ENCODE measurements at regions not wholly inside any gene's neighbourhood (a gene's known extent, or its start where the extent isn't known, plus 50 kb on each side); places are given as distances from the start of the nearest gene placed in this dataset.

DNA sequence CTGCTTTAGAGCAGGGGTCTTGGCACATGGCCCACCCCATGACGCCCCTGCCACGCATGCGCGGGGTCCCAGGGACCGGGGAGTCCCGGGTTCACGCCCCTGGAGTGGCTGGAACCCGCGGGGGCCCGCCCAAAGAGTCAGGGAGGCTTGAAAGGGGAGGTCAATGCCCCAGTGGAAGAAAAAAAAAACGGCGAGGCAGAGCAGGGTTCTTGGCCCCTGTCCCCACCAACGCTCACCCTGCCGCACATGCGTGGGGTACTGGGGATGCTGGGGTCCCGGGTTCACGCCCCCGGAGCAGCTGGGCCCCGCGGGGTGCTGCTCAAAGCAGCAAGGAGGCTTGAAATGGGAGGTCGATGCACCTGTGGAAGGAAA, 319.1 kb downstream of the ALG10 start:
- no peak for DNase-seq
- Histone ChIP-seq H3K27me3 (no peaks in the 10 kb centered on the region), H3K36me3 (ENCODE audit: low read depth, missing control alignments) (no peaks in the 10 kb centered on the region), H3K27ac (no peak overlapping the region), H3K4me3 (no peak overlapping the region), H3K9me3 (no peaks in the 10 kb centered on the region), H3K4me1 (no peaks in the 10 kb centered on the region)
- TF ChIP-seq, protein P1, sequence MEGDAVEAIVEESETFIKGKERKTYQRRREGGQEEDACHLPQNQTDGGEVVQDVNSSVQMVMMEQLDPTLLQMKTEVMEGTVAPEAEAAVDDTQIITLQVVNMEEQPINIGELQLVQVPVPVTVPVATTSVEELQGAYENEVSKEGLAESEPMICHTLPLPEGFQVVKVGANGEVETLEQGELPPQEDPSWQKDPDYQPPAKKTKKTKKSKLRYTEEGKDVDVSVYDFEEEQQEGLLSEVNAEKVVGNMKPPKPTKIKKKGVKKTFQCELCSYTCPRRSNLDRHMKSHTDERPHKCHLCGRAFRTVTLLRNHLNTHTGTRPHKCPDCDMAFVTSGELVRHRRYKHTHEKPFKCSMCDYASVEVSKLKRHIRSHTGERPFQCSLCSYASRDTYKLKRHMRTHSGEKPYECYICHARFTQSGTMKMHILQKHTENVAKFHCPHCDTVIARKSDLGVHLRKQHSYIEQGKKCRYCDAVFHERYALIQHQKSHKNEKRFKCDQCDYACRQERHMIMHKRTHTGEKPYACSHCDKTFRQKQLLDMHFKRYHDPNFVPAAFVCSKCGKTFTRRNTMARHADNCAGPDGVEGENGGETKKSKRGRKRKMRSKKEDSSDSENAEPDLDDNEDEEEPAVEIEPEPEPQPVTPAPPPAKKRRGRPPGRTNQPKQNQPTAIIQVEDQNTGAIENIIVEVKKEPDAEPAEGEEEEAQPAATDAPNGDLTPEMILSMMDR (IDR thresholded peaks at IDR 0.05), result no peak
- TF ChIP-seq POLR2A (IDR thresholded peaks at IDR 0.05), result no peak
- WGBS, 2 donors, result 17 to 41% methylated on average over 20 to 21 of the region's 21 CpGs
- intact Hi-C loops (cut with DNase I; ENCODE audit: low total_unique reads), result no loop called here

DNA sequence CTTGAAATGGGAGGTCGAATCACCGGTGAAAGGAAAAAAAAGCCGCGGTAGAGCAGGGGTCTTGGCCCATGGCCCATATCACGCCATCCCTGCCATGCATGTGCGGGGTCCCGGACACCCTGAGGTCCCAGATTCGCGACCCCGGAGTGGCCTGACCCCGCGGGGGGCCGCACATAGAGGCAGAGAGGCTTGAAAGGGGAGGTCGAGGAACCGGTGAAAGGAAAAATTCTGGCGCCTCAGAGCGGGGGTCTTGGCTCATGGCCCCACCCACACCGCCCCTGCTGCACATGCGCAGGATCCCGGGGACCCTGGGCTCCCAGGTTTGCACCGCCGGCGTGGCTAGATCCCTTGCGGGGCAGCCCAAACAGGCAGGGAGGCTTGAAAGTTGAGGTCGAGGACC, 319.8 kb downstream of the ALG10 start:
- Histone ChIP-seq H3K4me1 (no peaks in the 10 kb centered on the region), H3K27ac (no peak overlapping the region), H3K36me3 (ENCODE audit: low read depth, missing control alignments) (no peaks in the 10 kb centered on the region), H3K4me3 (peak overlapping the region in 1 of 2 donors; percentile 36), H3K9me3 (no peaks in the 10 kb centered on the region), H3K27me3 (no peaks in the 10 kb centered on the region)
- 42% methylated on average over 25 of the region's 25 CpGs for WGBS, 2 donors
- no peak for DNase-seq
- TF ChIP-seq, protein P1 (IDR thresholded peaks at IDR 0.05), result no peak
- TF ChIP-seq POLR2A (IDR thresholded peaks at IDR 0.05), result no peak
- intact Hi-C loops (cut with DNase I; ENCODE audit: low total_unique reads), result no loop called here

DNA sequence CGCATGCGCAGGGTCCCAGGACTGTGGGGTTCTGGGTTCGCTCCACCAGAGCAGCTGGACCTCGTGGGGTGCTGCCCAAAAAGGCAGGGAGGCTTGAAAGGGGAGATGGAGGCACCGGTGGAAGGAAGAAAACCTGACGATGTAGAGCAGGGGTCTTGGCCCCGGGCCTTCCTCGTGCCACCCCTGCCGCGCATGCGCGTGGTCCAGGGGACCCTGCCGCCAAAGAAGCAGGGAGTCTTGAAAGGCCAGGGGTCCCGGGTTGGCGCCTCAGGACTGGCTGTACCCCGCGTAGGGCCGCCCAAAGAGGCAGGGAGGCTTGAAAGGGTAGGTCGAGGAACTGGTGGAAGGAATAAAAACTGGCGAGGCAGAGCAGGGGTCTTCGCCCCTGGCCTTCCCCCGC, 321.0 kb downstream of the ALG10 start:
- Histone ChIP-seq H3K27ac (no peak overlapping the region), H3K9me3 (no peaks in the 10 kb centered on the region), H3K36me3 (ENCODE audit: low read depth, missing control alignments) (no peaks in the 10 kb centered on the region), H3K4me1 (no peaks in the 10 kb centered on the region), H3K4me3 (peak overlapping the region in 1 of 2 donors; percentile 36), H3K27me3 (no peaks in the 10 kb centered on the region)
- intact Hi-C loops (cut with DNase I; ENCODE audit: low total_unique reads), result no loop called here
- TF ChIP-seq, protein P1 (IDR thresholded peaks at IDR 0.05), result no peak
- DNase-seq, result no peak
- WGBS, 2 donors, result 53% methylated on average over 22 of the region's 22 CpGs

DNA sequence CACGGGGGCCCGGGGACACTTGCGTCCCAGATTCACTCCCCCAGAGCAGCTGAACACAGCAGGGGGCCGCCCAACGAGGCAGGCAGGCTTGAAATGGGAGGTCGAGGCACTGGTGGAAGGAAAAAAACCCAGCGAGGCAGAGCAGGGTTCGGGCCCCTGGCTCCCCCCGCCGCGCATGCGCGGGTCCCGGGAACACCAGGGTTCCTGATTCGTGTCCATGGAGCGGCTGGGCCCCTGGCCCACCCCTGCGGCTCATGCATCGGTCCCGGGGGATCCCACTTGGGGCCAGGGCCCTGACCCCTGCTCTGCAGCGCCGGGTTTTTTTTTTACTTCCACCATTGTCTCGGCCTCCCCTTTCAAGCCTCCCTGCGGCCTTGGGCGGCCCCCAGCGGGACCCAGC, 321.5 kb downstream of the ALG10 start:
- Histone ChIP-seq H3K36me3 (ENCODE audit: low read depth, missing control alignments) (no peaks in the 10 kb centered on the region), H3K9me3 (no peaks in the 10 kb centered on the region), H3K27me3 (no peaks in the 10 kb centered on the region), H3K27ac (no peak overlapping the region), H3K4me1 (no peaks in the 10 kb centered on the region), H3K4me3 (peak overlapping the region in 1 of 2 donors; percentile 36)
- no peak for DNase-seq
- WGBS, 2 donors, result 41 to 51% methylated on average over 22 to 25 of the region's 25 CpGs
- no peak for TF ChIP-seq POLR2A (IDR thresholded peaks at IDR 0.05)
- TF ChIP-seq, protein P1 (IDR thresholded peaks at IDR 0.05), result no peak
- intact Hi-C loops (cut with DNase I; ENCODE audit: low total_unique reads), result no loop called here

DNA sequence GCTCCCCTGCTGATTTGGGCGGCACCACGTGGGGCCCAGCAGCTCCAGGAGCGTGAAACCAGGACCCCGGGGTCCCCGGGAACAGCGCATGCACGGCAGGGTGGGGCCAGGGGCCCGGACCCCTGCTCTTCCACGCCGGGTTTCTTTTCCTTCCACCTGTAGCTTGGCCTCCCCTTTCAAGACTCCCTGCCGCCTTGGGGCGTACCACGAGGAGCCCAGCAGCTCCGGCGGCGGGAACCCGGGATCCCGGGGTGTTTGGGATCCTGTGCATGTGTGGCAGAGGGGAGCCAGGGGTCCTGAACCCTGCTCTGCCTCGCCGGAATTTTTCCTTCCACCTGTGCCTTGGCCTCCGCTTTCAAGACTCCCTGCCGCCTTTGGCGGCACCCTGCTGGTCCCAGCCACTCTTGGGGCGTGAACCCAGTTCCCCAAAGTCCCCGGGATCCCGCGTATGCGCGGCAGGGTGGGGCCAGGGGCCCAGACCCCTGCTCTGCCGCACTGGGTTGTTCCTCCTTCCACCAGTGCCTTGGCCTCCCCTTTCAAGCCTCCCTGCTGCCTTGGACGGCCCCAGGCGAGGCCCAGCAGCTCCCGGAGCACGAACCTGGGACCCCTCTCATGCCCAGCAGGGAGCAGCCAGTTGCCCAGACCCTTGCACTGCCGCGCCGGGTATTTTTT, 322.7 kb downstream of the ALG10 start:
- 30 to 49% methylated on average over 28 to 37 of the region's 37 CpGs for WGBS, 2 donors
- intact Hi-C loops (cut with DNase I; ENCODE audit: low total_unique reads), result no loop called here
- TF ChIP-seq, protein P1 (IDR thresholded peaks at IDR 0.05), result no peak
- TF ChIP-seq POLR2A (IDR thresholded peaks at IDR 0.05), result no peak
- Histone ChIP-seq H3K36me3 (ENCODE audit: low read depth, missing control alignments) (no peaks in the 10 kb centered on the region), H3K9me3 (no peaks in the 10 kb centered on the region), H3K4me1 (no peaks in the 10 kb centered on the region), H3K27ac (no peak overlapping the region), H3K27me3 (no peaks in the 10 kb centered on the region), H3K4me3 (no peak overlapping the region)
- DNase-seq, result no peak

All from testis (tissue), 2 donors.